T-helper 2 cell treated with Interferon-gamma antibody and Interleukin-4, amounts not matched to agents 5 μg/mL and 100 μg/mL, for 36 hours (primary cell): ENCODE measurements at regions not wholly inside any gene's neighbourhood (a gene's known extent, or its start where the extent isn't known, plus 50 kb on each side); places are given as distances from the start of the nearest gene placed in this dataset.

Experiments used
- DNase-seq: peaks from one replicate; pipeline ENCODE4 v3.0.0; 2021; ENCODE audit warnings: low spot score
- H3K27ac Mint-ChIP-seq: one replicate; pipeline ENCODE4 v1.8.0; 2021; ENCODE audit warnings: mild to moderate bottlenecking, mixed read lengths
- H3K27me3 Mint-ChIP-seq: one replicate; pipeline ENCODE4 v1.8.0; 2021; ENCODE audit warnings: low read depth, mixed read lengths
- H3K36me3 Mint-ChIP-seq: one replicate; pipeline ENCODE4 v1.8.0; 2021; ENCODE audit warnings: low read depth, mixed read lengths
- H3K4me1 Mint-ChIP-seq: one replicate; pipeline ENCODE4 v1.8.0; 2021; ENCODE audit warnings: low read depth, mixed read lengths
- H3K4me3 Mint-ChIP-seq: one replicate; pipeline ENCODE4 v1.8.0; 2022; ENCODE audit warnings: mild to moderate bottlenecking, moderate library complexity, mixed read lengths
- H3K9me3 Mint-ChIP-seq: one replicate; pipeline ENCODE4 v1.8.0; 2021; ENCODE audit warnings: mixed read lengths

DNA sequence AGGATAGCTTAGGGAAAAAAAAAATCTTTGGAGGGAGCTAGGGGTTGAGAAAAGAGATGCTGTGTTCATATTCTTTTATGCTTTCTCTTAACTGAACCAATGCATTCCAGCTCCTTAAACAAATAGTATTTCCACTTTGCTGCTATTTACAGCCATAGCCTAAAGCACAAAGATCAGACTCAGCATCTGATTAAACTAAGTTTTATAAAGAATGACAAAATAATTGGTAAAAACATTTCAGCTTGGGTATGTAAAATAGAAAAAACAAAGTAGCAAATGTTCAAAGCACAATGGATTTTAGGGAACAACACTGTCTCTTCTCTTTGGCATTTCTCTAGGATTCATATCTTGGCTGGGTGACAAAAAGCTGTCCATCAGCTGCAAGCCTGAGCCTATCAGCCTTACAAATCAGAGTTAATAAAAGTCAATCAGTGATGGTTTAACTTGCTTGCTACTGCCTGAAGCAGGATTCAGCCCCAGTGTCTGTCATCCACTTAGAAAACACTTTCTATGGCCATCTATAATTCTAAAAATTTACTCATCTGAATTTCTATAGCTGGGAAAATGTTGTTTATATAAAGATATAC is 232.1 kb upstream of the CDIN1 start:
- Mint-ChIP-seq H3K9me3 (peaks cover 1% of the 10 kb centered on the region), H3K36me3 (no peaks in the 10 kb centered on the region), H3K4me3 (no peak overlapping the region), H3K27me3 (no peaks in the 10 kb centered on the region), H3K27ac (no peak overlapping the region), H3K4me1 (no peaks in the 10 kb centered on the region)
- DNase-seq: no peak

DNA sequence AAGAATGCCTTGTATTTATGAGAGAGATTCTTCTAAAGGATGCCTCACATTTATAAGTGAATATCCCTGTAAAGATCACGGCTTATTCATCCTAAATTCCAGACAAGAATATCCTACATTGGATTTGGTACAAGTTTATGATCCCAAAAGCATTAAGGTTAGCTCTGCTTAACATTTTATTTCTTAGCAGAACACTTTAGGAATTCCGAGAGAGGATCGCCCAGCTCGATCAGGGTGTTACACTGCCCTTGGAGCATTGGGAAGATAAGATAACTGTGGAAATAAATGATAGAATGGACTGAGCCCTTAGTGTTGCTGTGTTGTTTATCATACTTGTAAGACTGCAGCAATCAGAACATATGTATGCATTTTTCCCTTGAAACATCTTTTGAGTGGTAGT is 223.0 kb upstream of the CDIN1 start:
- H3K36me3 Mint-ChIP-seq: no peaks in the 10 kb centered on the region
- no peak overlapping the region for H3K27ac Mint-ChIP-seq
- peaks cover 5% of the 10 kb centered on the region for H3K9me3 Mint-ChIP-seq
- DNase-seq: no peak
- H3K4me1 Mint-ChIP-seq: no peaks in the 10 kb centered on the region
- no peaks in the 10 kb centered on the region for H3K27me3 Mint-ChIP-seq
- H3K4me3 Mint-ChIP-seq: no peak overlapping the region

DNA sequence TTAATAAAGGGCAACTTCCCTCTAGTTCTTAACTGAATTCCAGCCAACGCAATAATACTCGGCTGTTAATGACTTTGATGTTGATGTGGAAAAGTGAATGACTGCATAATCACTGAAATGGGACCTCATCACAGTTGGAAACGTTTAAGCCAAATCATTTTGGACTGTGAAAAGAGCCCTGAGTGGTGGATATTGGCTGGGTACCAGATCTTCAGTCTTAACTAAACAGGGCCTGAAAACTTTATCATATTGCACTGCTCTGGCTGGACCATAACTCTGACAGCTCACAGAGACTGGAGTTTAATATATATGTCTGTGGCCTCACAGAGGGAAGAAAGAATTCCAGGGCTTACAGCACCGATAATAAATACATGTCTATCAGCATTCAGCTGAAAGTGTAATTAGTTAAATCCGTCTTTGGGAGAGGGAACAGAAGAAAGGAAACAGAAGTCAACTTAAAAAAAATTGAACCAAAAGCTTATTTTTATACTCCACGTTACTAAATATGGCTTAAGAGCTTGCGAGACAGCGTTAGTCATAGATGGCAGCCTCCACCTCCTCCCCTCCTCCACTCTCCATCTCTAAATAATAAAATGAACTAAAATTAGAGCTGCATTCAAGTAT is 222.3 kb upstream of the CDIN1 start:
- H3K27me3 Mint-ChIP-seq: no peaks in the 10 kb centered on the region

DNA sequence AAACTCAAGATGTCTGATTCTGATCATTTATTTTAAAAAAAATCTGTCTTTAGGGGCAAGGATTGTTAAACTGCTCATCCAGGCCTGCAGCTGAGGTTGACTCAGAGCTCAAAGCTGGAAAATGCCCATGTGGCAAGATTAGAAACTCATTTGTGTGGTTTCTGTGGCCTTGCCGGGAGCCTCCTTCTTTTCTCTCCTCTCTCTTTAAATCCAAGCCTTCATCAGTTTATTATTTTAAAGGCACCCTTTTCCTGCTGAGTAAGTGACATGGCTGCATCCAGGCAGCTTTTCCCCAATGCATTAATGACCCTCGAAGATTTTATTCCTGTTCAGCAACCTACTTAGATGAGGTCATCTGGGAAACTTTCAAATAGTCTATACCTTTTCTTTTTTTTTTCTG is 221.3 kb upstream of the CDIN1 start:
- no peak overlapping the region for H3K4me3 Mint-ChIP-seq
- DNase-seq: no peak
- H3K27me3 Mint-ChIP-seq: no peaks in the 10 kb centered on the region
- H3K9me3 Mint-ChIP-seq: no peaks in the 10 kb centered on the region
- H3K36me3 Mint-ChIP-seq: no peaks in the 10 kb centered on the region
- no peak overlapping the region for H3K27ac Mint-ChIP-seq
- H3K4me1 Mint-ChIP-seq: no peaks in the 10 kb centered on the region

More for the DNA sequence above, 222.3 kb upstream of the CDIN1 start:
- peaks cover 5% of the 10 kb centered on the region for H3K9me3 Mint-ChIP-seq
- DNase-seq: no peak
- H3K4me3 Mint-ChIP-seq: no peak overlapping the region
- no peaks in the 10 kb centered on the region for H3K36me3 Mint-ChIP-seq
- H3K4me1 Mint-ChIP-seq: no peaks in the 10 kb centered on the region
- H3K27ac Mint-ChIP-seq: no peak overlapping the region

DNA sequence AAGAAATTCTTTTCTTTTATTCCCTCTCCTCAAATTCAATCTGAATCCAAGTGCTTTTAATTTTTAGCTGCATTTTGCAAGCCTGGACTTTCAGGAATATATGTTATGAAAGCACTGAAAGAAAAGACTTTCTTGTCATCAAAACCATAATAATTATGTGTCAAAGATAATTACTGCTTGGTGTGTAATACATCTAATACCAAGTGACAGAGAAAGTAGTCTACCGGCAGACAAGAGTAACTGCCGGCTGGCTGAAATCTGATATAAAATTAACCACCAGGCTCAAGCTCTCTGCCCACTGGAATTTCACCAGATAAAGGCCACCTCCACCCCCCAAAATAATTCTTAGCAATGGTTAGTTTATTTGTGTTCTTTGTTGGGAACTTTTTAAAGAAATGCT is 220.9 kb upstream of the CDIN1 start:
- no peak overlapping the region for H3K27ac Mint-ChIP-seq
- no peaks in the 10 kb centered on the region for H3K27me3 Mint-ChIP-seq
- no peak overlapping the region for H3K4me3 Mint-ChIP-seq
- no peaks in the 10 kb centered on the region for H3K4me1 Mint-ChIP-seq
- no peaks in the 10 kb centered on the region for H3K9me3 Mint-ChIP-seq
- DNase-seq: no peak
- H3K36me3 Mint-ChIP-seq: no peaks in the 10 kb centered on the region

DNA sequence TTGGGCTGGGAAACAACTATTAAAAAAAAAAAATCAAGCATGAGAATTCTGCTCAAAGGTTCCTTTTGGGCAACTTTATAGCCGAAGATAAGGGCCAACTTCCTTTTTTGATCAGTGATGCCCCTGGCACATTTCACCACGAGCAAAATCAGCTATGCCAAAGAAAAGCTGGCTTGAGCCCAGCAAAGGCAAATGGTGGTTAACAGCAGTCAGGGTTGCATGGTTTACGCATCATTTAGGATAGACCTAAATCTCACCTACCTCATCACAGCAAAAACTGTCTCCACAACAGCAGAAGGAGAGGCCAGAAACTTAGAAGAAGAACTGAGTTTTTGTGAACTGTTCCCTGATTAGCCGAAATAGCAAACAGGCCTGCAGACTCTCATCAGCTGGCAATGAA is 220.1 kb upstream of the CDIN1 start:
- H3K4me3 Mint-ChIP-seq: no peak overlapping the region
- no peak for DNase-seq
- no peaks in the 10 kb centered on the region for H3K9me3 Mint-ChIP-seq
- no peaks in the 10 kb centered on the region for H3K27me3 Mint-ChIP-seq
- H3K4me1 Mint-ChIP-seq: no peaks in the 10 kb centered on the region
- H3K36me3 Mint-ChIP-seq: no peaks in the 10 kb centered on the region
- H3K27ac Mint-ChIP-seq: no peak overlapping the region

DNA sequence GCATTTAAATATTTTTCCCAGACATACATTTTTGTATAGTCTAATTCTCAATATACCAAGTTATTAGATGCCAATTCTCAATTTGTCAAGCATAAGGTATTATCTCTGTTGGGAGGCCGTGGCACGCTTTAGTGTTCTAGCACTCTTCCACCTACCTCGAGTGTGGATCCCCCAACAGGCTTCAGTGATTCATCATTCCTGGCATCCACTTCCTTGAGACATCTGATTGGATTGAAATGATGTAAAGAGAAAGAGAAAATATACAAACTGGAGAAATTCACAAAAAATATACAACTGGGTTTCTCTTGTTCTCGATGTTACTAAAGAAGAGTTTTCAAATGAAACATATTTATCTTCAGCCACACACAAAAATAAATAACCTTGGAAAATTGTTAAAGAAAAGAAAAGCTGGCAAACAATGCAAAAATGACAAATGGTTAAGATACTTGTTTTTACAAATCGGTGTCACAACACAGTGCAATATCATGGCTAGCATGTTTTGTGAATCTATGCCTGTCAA is 218.0 kb upstream of the CDIN1 start:
- no peak overlapping the region for H3K27ac Mint-ChIP-seq
- H3K36me3 Mint-ChIP-seq: no peaks in the 10 kb centered on the region
- H3K9me3 Mint-ChIP-seq: no peaks in the 10 kb centered on the region
- no peak overlapping the region for H3K4me3 Mint-ChIP-seq
- no peaks in the 10 kb centered on the region for H3K4me1 Mint-ChIP-seq
- no peaks in the 10 kb centered on the region for H3K27me3 Mint-ChIP-seq
- no peak for DNase-seq

DNA sequence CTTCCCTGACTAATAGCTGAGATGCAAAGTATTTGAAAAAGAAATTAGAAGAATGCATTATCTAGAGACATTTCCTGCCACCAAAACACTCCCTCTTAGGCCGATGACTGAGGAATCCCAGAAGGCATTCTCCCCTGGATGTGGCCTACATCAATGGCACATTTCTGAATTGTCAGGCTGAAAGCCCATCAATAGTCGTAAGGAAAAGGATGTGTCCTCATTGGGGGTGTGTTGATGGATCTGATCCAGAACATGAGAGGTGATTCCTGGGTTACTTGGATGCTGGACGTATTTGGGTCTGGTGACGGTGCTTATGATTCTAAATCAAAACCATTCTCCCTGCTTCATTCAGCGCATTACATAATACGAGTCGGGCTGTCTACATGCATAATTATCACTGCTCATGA is 216.9 kb upstream of the CDIN1 start:
- H3K9me3 Mint-ChIP-seq: no peaks in the 10 kb centered on the region
- H3K27me3 Mint-ChIP-seq: no peaks in the 10 kb centered on the region
- H3K36me3 Mint-ChIP-seq: no peaks in the 10 kb centered on the region

DNA sequence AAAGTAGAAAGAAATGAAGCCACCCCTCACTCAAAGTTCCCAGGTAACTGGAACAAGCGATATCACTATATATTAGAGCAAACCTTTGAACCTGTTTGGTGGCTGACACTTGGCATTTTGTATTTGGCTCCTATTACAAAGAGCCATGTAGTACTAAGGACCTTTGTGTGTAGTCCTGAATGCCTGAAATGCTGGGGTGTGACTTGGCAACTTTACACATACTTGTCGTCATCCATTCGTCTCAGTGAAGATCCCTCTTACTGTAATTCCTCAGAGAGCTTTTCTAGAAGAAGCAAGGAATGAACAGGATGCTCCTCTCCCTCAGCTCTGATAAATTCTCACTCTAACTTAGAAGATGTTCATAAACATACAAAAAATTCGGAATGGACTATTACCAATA is 216.1 kb upstream of the CDIN1 start:
- no peaks in the 10 kb centered on the region for H3K4me1 Mint-ChIP-seq
- DNase-seq: no peak

More for the DNA sequence above, 216.9 kb upstream of the CDIN1 start:
- Mint-ChIP-seq H3K4me3 (no peak overlapping the region), H3K27ac (no peak overlapping the region), H3K4me1 (no peaks in the 10 kb centered on the region)
- no peak for DNase-seq

DNA sequence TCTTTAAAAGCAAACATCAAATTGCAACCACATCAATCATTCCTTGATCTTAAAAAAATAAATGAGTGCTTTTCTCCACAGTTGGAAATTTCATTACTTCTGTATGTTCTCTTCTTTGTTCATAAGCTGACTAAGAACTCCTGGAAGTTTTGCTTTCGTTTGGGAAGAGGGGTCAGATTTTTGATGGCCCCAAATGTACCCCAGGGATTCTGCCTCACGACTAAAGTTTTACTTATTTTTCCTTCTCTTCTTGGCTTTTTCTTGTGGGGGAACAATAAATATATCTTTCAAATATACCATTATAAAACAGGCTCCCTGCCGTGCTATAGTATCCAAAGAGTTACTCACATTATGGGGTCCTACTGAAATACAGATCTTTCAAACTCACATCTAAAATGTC is 215.0 kb upstream of the CDIN1 start:
- Mint-ChIP-seq H3K27me3 (no peaks in the 10 kb centered on the region), H3K27ac (no peak overlapping the region), H3K4me1 (no peaks in the 10 kb centered on the region), H3K36me3 (no peaks in the 10 kb centered on the region), H3K9me3 (no peaks in the 10 kb centered on the region), H3K4me3 (no peak overlapping the region)
- no peak for DNase-seq

More for the DNA sequence above, 216.1 kb upstream of the CDIN1 start:
- Mint-ChIP-seq H3K27ac (no peak overlapping the region), H3K27me3 (no peaks in the 10 kb centered on the region), H3K4me3 (no peak overlapping the region), H3K9me3 (no peaks in the 10 kb centered on the region), H3K36me3 (no peaks in the 10 kb centered on the region)

DNA sequence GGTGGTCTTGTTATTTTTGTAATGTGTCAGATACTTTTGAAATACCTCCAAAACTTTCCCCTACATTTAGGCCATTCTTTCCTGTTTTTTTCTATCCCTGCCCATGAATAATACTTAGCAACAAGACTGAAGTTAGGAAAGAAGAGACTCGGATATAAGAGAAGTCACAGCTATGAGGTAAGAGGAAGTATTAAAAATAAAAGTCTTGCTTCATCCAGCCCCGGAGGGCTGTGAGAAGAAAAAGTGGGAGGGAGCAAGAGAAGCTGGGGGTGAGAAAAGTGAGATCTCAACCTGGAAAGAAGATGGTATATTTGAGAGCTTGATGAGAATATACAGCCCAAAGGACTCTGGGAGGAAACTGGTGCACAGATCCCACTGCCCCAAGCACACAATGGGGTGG is 213.5 kb upstream of the CDIN1 start:
- Mint-ChIP-seq H3K27ac (no peak overlapping the region), H3K36me3 (no peaks in the 10 kb centered on the region), H3K27me3 (no peaks in the 10 kb centered on the region), H3K9me3 (no peaks in the 10 kb centered on the region), H3K4me1 (no peaks in the 10 kb centered on the region), H3K4me3 (no peak overlapping the region)
- DNase-seq: no peak

DNA sequence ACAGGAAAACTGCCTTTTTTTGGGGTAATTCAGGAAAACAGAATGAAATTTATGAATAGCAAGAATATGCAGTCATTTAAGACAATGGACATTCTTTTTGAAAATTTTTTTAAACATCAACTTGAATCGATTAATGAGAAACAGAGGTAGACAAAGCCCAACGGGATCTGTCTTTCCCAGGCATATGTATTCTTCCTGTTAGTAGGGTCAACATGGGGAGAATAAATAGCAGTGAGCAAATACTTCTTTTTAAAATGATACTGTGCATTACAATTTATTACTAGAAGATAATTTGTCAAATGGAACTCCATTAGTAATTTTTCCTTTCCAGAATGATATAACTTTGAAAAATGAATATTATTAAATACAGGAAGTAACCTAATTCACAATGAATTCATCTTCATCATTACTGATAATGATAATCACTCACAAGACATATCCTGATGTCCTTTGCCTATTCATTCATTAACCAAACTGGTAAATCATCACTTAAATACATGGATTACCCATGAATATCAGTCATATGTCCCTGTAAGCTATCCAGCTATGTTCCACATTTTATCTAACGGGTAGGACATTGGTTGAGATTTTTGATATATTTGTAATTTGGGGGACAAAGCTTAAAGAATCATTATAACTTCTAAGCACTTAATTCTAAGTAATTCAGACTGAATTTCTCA is 209.2 kb upstream of the CDIN1 start:
- Mint-ChIP-seq H3K27ac (no peak overlapping the region), H3K27me3 (no peaks in the 10 kb centered on the region), H3K9me3 (no peaks in the 10 kb centered on the region), H3K4me1 (no peaks in the 10 kb centered on the region), H3K36me3 (no peaks in the 10 kb centered on the region), H3K4me3 (no peak overlapping the region)
- DNase-seq: no peak

DNA sequence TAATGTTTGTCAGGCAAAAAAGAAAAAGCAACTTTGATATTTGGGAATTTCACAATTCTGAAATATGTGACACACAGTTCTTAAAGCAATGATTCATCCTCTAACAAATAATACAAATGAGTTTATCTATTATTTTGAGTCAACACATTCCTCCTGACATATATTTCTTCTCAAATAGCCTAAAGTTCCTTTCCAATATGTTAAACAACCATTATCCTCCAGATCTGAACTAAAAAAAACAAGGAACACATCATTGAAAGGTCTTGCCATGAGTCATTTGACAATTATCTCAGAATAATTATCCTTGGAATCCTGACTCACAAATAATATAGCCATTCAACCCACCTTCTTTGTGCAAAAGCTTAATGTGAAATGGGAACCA is 208.7 kb upstream of the CDIN1 start:
- H3K4me3 Mint-ChIP-seq: no peak overlapping the region
- no peaks in the 10 kb centered on the region for H3K36me3 Mint-ChIP-seq
- H3K27ac Mint-ChIP-seq: no peak overlapping the region
- DNase-seq: no peak
- no peaks in the 10 kb centered on the region for H3K4me1 Mint-ChIP-seq
- H3K27me3 Mint-ChIP-seq: no peaks in the 10 kb centered on the region
- no peaks in the 10 kb centered on the region for H3K9me3 Mint-ChIP-seq

DNA sequence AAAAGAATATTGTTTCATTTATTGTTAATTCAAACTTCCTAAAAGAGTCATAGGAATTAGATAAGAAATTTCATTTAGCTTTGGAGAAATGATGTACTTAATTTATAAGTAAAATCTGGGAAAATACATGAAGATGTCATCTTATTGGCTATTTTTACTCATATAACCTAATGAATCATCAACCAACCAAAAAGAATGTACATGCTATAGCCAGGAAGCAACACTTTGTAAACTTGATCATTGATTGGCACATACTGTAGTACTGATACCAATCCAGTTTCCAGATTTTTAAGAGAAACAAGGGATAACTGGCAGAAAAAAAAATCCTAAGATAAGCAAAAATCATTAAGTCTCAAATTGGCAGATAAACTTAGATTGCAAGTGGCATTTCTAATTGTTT is 207.9 kb upstream of the CDIN1 start:
- H3K36me3 Mint-ChIP-seq: no peaks in the 10 kb centered on the region
- no peak overlapping the region for H3K4me3 Mint-ChIP-seq
- H3K4me1 Mint-ChIP-seq: no peaks in the 10 kb centered on the region
- no peak for DNase-seq
- no peak overlapping the region for H3K27ac Mint-ChIP-seq
- no peaks in the 10 kb centered on the region for H3K9me3 Mint-ChIP-seq
- no peaks in the 10 kb centered on the region for H3K27me3 Mint-ChIP-seq
